HG02763 (cell line): ENCODE measurements at regions not wholly inside any gene's neighbourhood (a gene's known extent, or its start where the extent isn't known, plus 50 kb on each side); places are given as distances from the start of the nearest gene placed in this dataset.

Experiments
- ATAC-seq: cut with Tn5 transposase; IDR thresholded peaks from one replicate; pipeline ENCODE4 v1.9.1; 2021; ENCODE audit warnings: mild to moderate bottlenecking, moderate library complexity; ENCODE audit not compliant: unreplicated experiment

- ATAC-seq, result no peak
Observed at GRCh38 chrX:69232945-69233344, 67.7 kb upstream of the PJA1 start.

GRCh38 chrX:69231903-69232302 lies 66.7 kb upstream of the PJA1 start:
- ATAC-seq, result no peak

GRCh38 chrX:69229436-69229835 lies 64.2 kb upstream of the PJA1 start:
- no peak for ATAC-seq

DNA sequence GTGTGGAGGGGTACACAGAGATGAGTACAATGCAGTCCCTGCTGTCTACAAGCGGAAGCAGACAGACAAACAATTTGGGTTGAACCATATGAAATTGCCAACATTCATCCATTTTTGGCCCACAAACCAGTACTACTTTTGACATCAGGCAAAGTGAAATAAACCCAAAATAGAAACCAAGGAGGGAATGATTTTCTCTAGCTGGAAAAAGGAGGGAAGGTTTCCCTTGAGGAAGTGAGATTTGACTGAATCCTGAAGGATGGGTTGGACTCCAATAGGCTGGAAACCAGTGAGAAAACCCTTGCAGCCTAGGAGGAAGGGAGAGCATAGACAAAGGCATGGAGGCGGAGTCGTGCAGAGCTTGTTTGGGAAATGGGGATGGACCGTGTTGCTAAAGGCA lies 63.5 kb upstream of the PJA1 start:
- ATAC-seq, result no peak

DNA sequence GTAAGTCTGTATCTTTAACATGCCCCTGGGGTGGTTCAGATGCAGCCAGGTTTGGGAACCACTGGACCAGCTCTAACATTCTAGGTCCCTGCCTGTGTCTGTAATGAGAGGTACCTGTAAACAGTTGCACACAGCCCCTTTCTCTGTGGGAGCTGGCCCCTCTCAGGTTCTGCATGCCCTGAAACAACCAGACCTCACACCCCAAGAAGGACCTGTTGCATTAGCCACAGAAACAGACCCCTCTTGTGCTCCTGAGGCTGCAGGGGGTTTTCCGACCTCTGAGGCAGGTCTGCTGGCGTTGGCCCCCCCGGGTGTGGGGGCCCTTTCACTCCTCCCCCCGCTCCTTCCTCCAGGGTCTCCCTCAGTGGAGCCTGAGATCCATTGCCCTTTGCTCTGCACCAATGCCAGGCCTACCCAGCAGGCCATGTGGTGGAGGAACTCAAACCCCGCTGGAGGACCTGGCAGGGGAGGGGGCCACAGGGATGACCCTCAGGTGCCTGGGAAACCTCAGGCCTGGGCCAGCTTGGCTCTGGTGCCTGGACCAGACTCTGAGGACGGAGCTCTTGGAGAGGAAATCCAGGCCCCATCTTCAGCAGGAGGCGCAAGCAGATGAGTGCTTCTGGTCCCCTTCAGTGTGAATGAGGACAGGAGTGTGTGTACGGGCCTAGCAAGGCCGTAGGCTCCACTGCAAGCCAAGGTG lies 61.4 kb upstream of the PJA1 start:
- no peak for ATAC-seq

DNA sequence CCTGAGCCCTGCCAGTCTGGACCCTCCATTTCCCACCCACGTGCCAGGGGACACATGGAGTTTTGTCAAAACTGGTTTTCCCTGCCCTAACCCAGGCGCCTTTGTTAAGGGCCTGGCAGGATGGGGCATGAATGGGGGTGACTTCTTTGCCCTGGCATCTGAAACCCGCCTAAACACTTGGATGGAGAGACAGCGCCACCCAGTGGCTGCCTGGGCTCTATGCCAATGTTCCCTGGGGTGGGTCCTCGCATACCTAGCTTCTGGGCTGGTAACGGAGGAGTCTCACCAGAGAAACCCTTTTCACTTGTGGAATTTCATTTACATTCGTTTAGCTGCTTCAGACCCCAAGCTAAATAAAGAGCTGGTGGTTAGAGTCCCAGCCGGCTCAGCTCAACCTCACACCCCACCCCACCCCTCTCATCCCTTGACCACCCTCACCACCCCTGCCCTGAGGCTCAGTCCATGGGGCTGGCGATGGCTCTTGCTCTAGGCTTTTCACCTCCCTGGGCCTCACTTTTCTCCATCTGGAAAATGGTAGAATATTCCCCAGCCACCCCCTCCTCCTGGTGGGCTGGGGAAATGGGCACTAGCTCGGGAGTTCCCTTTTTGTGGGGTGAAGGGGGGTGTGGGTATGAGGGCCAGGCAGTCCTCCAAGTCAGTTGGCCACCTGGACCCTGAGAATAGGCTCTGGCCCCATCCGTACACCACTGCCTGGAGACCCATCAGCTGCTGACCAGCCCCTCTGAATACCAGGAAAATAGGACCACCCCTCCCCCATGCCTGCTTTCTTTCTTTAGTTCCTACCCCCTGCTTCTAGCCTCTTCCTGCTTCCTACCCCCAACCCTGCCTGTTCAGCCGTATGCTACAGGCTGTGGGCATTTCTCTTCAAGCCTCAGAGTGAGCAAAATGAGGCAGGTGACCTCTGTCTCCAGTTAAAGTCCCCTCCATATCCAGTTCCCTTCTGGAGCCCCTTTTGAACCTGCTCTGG lies 57.1 kb upstream of the PJA1 start:
- ATAC-seq, result peak; percentile 73

- ATAC-seq, result no peak
Observed at GRCh38 chrX:69221239-69222102, 56.2 kb upstream of the PJA1 start.

DNA sequence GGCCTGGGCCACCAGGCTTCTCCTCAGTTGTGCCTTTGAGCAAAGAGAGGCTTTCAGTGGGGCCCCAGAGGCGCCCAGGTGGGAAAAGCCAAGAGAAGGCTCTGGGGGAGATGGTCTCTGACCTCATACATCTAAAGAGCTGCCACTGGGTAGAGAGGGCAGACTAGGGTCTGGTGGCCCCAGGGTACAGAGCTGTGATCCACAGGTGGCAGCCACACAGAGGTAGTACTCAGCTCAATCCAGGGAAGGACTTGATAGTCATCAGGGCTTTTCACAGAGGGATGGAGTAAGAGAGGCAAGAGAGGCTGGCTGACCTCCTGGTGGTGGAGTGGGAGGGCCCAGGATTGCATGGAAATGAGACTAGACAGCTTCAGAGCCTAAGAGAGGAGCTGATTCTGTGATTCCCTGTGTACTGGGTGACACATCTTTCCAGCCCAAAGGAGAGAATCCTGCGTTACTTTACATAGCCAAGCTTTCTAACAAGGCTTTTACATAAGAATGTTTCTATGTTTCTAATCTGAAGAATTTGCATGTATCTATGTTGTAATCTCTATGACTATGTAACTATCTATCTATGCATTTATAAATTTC lies 53.2 kb upstream of the PJA1 start:
- no peak for ATAC-seq

- ATAC-seq, result no peak
Observed at GRCh38 chrX:69216911-69217310, 51.7 kb upstream of the PJA1 start.

GRCh38 chrX:69216446-69216845 lies 51.2 kb upstream of the PJA1 start:
- ATAC-seq, result no peak

DNA sequence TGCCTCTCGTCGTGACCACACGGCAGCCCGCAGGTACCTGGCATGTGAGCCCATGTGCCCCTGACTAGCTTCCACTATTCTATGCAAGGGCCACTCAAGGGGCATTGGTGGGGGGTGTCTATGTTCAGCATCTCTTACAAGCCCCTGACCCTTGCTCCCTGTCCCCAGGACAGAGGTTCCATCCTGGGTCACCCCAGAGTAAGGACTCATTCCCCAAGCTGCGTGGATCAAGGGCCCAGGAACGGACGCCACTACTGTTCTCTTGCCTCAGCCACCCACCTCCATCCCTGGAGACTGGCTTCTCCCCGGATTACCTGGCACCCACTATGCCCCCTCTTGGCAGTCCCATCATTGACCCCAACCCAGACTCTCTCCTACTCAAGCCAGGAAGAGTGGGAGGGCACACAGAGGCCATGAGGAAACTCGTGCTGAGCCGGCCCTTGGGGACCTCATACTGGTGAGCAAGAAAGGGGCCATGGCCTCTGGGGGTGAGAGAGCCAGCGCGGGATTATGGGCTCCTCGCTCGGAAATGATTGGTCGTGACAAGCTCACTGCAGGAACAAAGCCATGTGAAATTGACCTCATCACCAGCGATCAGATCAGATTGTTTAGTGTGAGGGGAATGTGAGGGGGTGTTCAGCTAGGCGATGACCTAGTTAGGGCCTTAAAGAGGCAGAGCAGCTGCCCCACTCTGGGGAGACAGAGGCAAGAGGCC lies 50.1 kb upstream of the PJA1 start:
- ATAC-seq, result no peak
